IMR-90 (cell line): ENCODE measurements at regions not wholly inside any gene's neighbourhood (a gene's known extent, or its start where the extent isn't known, plus 50 kb on each side); places are given as distances from the start of the nearest gene placed in this dataset.

Experiments
- ATAC-seq: fragments of 200-7000 bp; cut with Tn5 transposase; 2 replicates; pipeline ENCODE4 v1.9.1; 2020; ENCODE audit warnings: low read depth, mild to moderate bottlenecking, moderate library complexity
- BruUV-seq: library from RNA; stranded (reverse); fragments of 400-500 nt; replicated peaks from 2 replicates; lab custom pipeline; 2021; lab: Mats Ljungman, UMichigan
- CTCF ChIA-PET: fragments of 300-600 bp; formaldehyde crosslinking; extraction: SDS; loops from one replicate; lab custom pipeline; 2021; ENCODE audit warnings: antibody characterized with exemption; lab: Yijun Ruan, JAX
- POLR2A ChIA-PET: fragments of 300-600 bp; sonication (Branson Sonifier 250); formaldehyde crosslinking; loops from one replicate; lab custom pipeline; 2022; ENCODE audit warnings: antibody characterized with exemption; ENCODE audit not compliant: unreplicated experiment; lab: Charles Lee
- DNase-seq: peaks from one replicate; pipeline ENCODE4 v3.0.0; 2013
- H2AFZ ChIP-seq: replicated peaks from 2 replicates; pipeline ENCODE3; 2013; ENCODE audit warnings: low read length, mild to moderate bottlenecking; ENCODE audit not compliant: poor library complexity
- H2AK5ac ChIP-seq: 2 replicates; pipeline ENCODE4 v1.6.1; 2013; ENCODE audit warnings: low read depth, low read length, inconsistent platforms
- H2AK9ac ChIP-seq: replicated peaks from 2 replicates; pipeline ENCODE3; 2013; ENCODE audit warnings: mild to moderate bottlenecking, low read depth, low read length, moderate library complexity; ENCODE audit not compliant: poor library complexity
- H2BK120ac ChIP-seq: 2 replicates; pipeline ENCODE4 v1.6.1; 2013; ENCODE audit warnings: low read depth, low read length, inconsistent platforms
- H2BK15ac ChIP-seq: 3 replicates; pipeline ENCODE4 v1.6.1; 2013; ENCODE audit warnings: low read depth, low read length, inconsistent platforms
- H2BK20ac ChIP-seq: 2 replicates; pipeline ENCODE4 v1.6.1; 2013; ENCODE audit warnings: low read depth, mild to moderate bottlenecking, inconsistent platforms, low read length, moderate library complexity
- H2BK5ac ChIP-seq: 2 replicates; pipeline ENCODE4 v1.6.1; 2013; ENCODE audit warnings: mild to moderate bottlenecking, low read depth, low read length, inconsistent platforms; ENCODE audit not compliant: poor library complexity, severe bottlenecking
- H3K14ac ChIP-seq: replicated peaks from 2 replicates; pipeline ENCODE4 v1.6.1; 2013; ENCODE audit warnings: low read depth, low read length, inconsistent platforms
- H3K18ac ChIP-seq: 2 replicates; pipeline ENCODE4 v1.6.1; 2013; ENCODE audit warnings: low read depth, low read length, control low read depth
- H3K23ac ChIP-seq: 2 replicates; pipeline ENCODE4 v1.6.1; 2013; ENCODE audit warnings: low read depth, low read length, inconsistent platforms
- H3K27ac ChIP-seq: 2 replicates; pipeline ENCODE4 v1.5.1; 2013; ENCODE audit warnings: mild to moderate bottlenecking, control low read depth, low read length; ENCODE audit not compliant: insufficient read depth
- H3K27me3 ChIP-seq: 2 replicates; pipeline ENCODE4 v1.6.1; 2013; ENCODE audit warnings: low read length; ENCODE audit not compliant: control insufficient read depth, insufficient read depth
- H3K36me3 ChIP-seq: 2 replicates; pipeline ENCODE4 v1.6.1; 2013; ENCODE audit warnings: low read length, mixed read lengths; ENCODE audit not compliant: control insufficient read depth, insufficient read depth
- H3K4ac ChIP-seq: 2 replicates; pipeline ENCODE4 v1.6.1; 2013; ENCODE audit warnings: low read depth, low read length, inconsistent platforms
- H3K4me1 ChIP-seq: 2 replicates; pipeline ENCODE4 v1.6.1; 2013; ENCODE audit warnings: low read length, mixed read lengths; ENCODE audit not compliant: control insufficient read depth, insufficient read depth
- H3K4me2 ChIP-seq: 2 replicates; pipeline ENCODE4 v1.6.1; 2013; ENCODE audit warnings: low read depth, mild to moderate bottlenecking, control low read depth, low read length, moderate library complexity
- H3K4me3 ChIP-seq: 2 replicates; pipeline ENCODE4 v1.5.1; 2013; ENCODE audit warnings: low read depth, mild to moderate bottlenecking, control low read depth, low read length, moderate library complexity; ENCODE audit not compliant: insufficient read depth
- H3K56ac ChIP-seq: 2 replicates; pipeline ENCODE4 v1.6.1; 2013; ENCODE audit warnings: low read length, inconsistent platforms; ENCODE audit not compliant: insufficient read depth; ENCODE audit errors: extremely low read depth
- H3K79me1 ChIP-seq, 2 experiments: 2 replicates each; pipeline ENCODE4 v1.6.1; 2013; ENCODE audit warnings: low read length in 2 of 2, inconsistent platforms in 1 of 2, low read depth in 1 of 2
- H3K9ac ChIP-seq: 2 replicates; pipeline ENCODE4 v1.6.1; 2013; ENCODE audit warnings: low read depth, low read length, control low read depth
- H3K9me1 ChIP-seq: 2 replicates; pipeline ENCODE4 v1.6.1; 2013; ENCODE audit warnings: low read length, inconsistent platforms; ENCODE audit not compliant: insufficient read depth
- H3K9me3 ChIP-seq: 2 replicates; pipeline ENCODE4 v1.6.1; 2013; ENCODE audit warnings: low read length; ENCODE audit not compliant: control insufficient read depth, insufficient read depth
- H4K20me1 ChIP-seq: 2 replicates; pipeline ENCODE4 v1.6.1; 2013; ENCODE audit warnings: low read length, inconsistent platforms; ENCODE audit not compliant: insufficient read depth
- H4K5ac ChIP-seq: 2 replicates; pipeline ENCODE4 v1.6.1; 2013; ENCODE audit warnings: mild to moderate bottlenecking, low read depth, low read length, control low read depth
- H4K8ac ChIP-seq, 2 experiments: 2 replicates each; pipeline ENCODE4 v1.6.1; 2013; ENCODE audit warnings: low read depth in 2 of 2, low read length in 2 of 2, control low read depth in 1 of 2, inconsistent platforms in 1 of 2
- H4K91ac ChIP-seq: 2 replicates; pipeline ENCODE4 v1.6.1; 2013; ENCODE audit warnings: low read depth, low read length, inconsistent platforms; ENCODE audit not compliant: insufficient read depth
- BHLHE40 ChIP-seq: fragments of 150-350 bp; IDR thresholded peaks from 2 replicates; pipeline ENCODE4 v1.6.1; 2016; ENCODE audit warnings: mild to moderate bottlenecking, low read depth, low read length
- CEBPB ChIP-seq: IDR thresholded peaks from 2 replicates; pipeline ENCODE4 v1.6.1; 2012; ENCODE audit warnings: low read depth, low read length, improper control_type of control experiment
- CHD1 ChIP-seq: IDR thresholded peaks from 2 replicates; pipeline ENCODE4 v1.6.1; 2012; ENCODE audit warnings: low read depth, low read length, improper control_type of control experiment
- FOS ChIP-seq: fragments of 150-350 bp; IDR thresholded peaks from 2 replicates; pipeline ENCODE4 v1.6.1; 2016; ENCODE audit warnings: low read depth, low read length
- MAFK ChIP-seq: IDR thresholded peaks from 2 replicates; pipeline ENCODE4 v1.6.1; 2012; ENCODE audit warnings: low read depth, low read length, improper control_type of control experiment
- MAZ ChIP-seq: IDR thresholded peaks from 2 replicates; pipeline ENCODE4 v1.6.1; 2012; ENCODE audit warnings: low read depth, mild to moderate bottlenecking, low read length, improper control_type of control experiment, moderate library complexity, borderline replicate concordance
- MXI1 ChIP-seq: IDR thresholded peaks from 2 replicates; pipeline ENCODE4 v1.6.1; 2012; ENCODE audit warnings: low read depth, mild to moderate bottlenecking, low read length, moderate library complexity, borderline replicate concordance
- NFE2L2 ChIP-seq: fragments of 150-350 bp; IDR thresholded peaks from 2 replicates; pipeline ENCODE4 v1.6.1; 2016; ENCODE audit warnings: low read depth, mild to moderate bottlenecking, low read length
- POLR2A ChIP-seq: IDR thresholded peaks from 2 replicates; pipeline ENCODE4 v1.6.1; 2012; ENCODE audit warnings: mild to moderate bottlenecking, low read depth, low read length
- RAD21 ChIP-seq: IDR thresholded peaks from 2 replicates; pipeline ENCODE4 v1.6.1; 2012; ENCODE audit warnings: low read length, improper control_type of control experiment
- RCOR1 ChIP-seq: IDR thresholded peaks from 2 replicates; pipeline ENCODE4 v1.6.1; 2012; ENCODE audit warnings: mild to moderate bottlenecking, low read length, improper control_type of control experiment; ENCODE audit not compliant: insufficient replicate concordance
- RFX5 ChIP-seq: IDR thresholded peaks from 2 replicates; pipeline ENCODE4 v1.8.0; 2012; ENCODE audit warnings: low read depth, mild to moderate bottlenecking, low read length, moderate library complexity
- SMC3 ChIP-seq: fragments of 150-350 bp; IDR thresholded peaks from 2 replicates; pipeline ENCODE4 v1.6.1; 2016; ENCODE audit warnings: low read depth, mild to moderate bottlenecking, antibody characterized with exemption, low read length, moderate library complexity
- WGBS, 2 experiments: methylation state at CpG; one replicate each; pipeline versions ENCODE4 v1.1.5 to v1.1.7; 2013; ENCODE audit warnings: missing lambda C conversion rate in 2 of 2; ENCODE audit not compliant: insufficient read length in 1 of 2; ENCODE audit errors: extremely low coverage in 2 of 2; 5-methylcytosine and 5-hydroxymethylcytosine counted together
- dilution Hi-C: fragments of 300-500 bp; cut with HindIII; formaldehyde crosslinking; loops from one replicate; pipeline ENCODE4 v1.14.3; 2018; ENCODE audit warnings: low sequenced_read_pairs; ENCODE audit not compliant: unreplicated experiment
- in situ Hi-C: fragments of 300-500 bp; cut with MboI; formaldehyde crosslinking; loops from 3 replicates; pipeline ENCODE4 v1.14.3; 2019; ENCODE audit warnings: low sequenced_read_pairs, inconsistent platforms, mixed read lengths
- intact Hi-C: fragments of 100-400 bp; cut with micrococcal nuclease; formaldehyde crosslinking; loops from 2 replicates; pipeline ENCODE4 v1.10.0; 2022
- TF ChIP-seq, protein P1 (sequence below): conservative IDR thresholded peaks from 2 replicates; pipeline ENCODE4 v1.5.1; 2012; ENCODE audit warnings: mild to moderate bottlenecking, low read depth, low read length, improper control_type of control experiment
- TF ChIP-seq, protein P2 (sequence below): fragments of 150-350 bp; IDR thresholded peaks from 2 replicates; pipeline ENCODE4 v1.6.1; 2017; ENCODE audit warnings: mild to moderate bottlenecking, antibody characterized with exemption, low read length, low read depth
- TF ChIP-seq, protein P3 (sequence below): fragments of 150-350 bp; IDR thresholded peaks from 2 replicates; pipeline ENCODE4 v1.6.1; 2016; ENCODE audit warnings: low read depth, mild to moderate bottlenecking, low read length, moderate library complexity, borderline replicate concordance

DNA sequence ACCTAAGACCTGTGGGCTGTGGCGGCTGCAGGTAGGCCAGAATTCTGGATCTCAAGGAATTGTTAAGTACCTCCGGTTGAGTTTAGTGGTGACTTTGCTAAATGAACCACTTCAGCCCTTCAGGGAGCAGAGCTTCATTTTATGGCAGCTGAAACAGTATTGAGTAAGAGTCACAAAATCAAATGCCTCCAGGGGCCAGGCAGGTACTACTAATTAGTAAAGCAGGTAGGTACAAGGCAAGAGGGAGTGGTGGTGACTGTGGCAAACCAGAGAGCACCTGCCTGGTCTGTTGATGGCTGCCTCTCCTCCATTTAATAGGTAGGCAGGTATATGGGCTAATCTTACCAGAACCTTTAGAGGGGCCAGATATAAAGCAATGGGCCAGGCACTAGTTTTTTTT is 118.8 kb downstream of the EMX2 start:
- no peak for ATAC-seq
- intact Hi-C loops, result no loop called here
- no peak overlapping the region for H2BK120ac ChIP-seq
- BruUV-seq, result no TSS peak
- H3K18ac ChIP-seq, result no peak overlapping the region
- WGBS, 2 experiments, result 85% methylated on average over 2 of the region's 2 CpGs; no CpG with 5 or more reads in 1 of the 2 experiments
- no peaks in the 10 kb centered on the region for H3K36me3 ChIP-seq
- H2BK20ac ChIP-seq, result no peak overlapping the region
- H4K91ac ChIP-seq, result no peak overlapping the region
- no peaks in the 10 kb centered on the region for H3K9me1 ChIP-seq
- no peak overlapping the region for H2BK15ac ChIP-seq
- no peak overlapping the region for H3K4me2 ChIP-seq
- H3K27me3 ChIP-seq, result no peaks in the 10 kb centered on the region
- no peak overlapping the region for H2BK5ac ChIP-seq
- no peak overlapping the region for H3K56ac ChIP-seq
- H4K20me1 ChIP-seq, result no peaks in the 10 kb centered on the region
- no peak overlapping the region for H3K4me3 ChIP-seq
- H3K27ac ChIP-seq, result no peak overlapping the region
- H4K8ac ChIP-seq, result no peak overlapping the region
- H3K9me3 ChIP-seq, result peaks cover 27% of the 10 kb centered on the region
- H3K79me1 ChIP-seq, result no peaks in the 10 kb centered on the region
- no peak overlapping the region for H3K23ac ChIP-seq
- no peak overlapping the region for H4K5ac ChIP-seq
- no peak overlapping the region for H2AK9ac ChIP-seq
- H3K4ac ChIP-seq, result no peak overlapping the region
- H3K9ac ChIP-seq, result no peak overlapping the region
- ChIA-PET POLR2A (no interaction called here), CTCF (no interaction called here)
- H2AK5ac ChIP-seq, result no peak overlapping the region
- no peak for TF ChIP-seq CHD1
- TF ChIP-seq, protein P1, sequence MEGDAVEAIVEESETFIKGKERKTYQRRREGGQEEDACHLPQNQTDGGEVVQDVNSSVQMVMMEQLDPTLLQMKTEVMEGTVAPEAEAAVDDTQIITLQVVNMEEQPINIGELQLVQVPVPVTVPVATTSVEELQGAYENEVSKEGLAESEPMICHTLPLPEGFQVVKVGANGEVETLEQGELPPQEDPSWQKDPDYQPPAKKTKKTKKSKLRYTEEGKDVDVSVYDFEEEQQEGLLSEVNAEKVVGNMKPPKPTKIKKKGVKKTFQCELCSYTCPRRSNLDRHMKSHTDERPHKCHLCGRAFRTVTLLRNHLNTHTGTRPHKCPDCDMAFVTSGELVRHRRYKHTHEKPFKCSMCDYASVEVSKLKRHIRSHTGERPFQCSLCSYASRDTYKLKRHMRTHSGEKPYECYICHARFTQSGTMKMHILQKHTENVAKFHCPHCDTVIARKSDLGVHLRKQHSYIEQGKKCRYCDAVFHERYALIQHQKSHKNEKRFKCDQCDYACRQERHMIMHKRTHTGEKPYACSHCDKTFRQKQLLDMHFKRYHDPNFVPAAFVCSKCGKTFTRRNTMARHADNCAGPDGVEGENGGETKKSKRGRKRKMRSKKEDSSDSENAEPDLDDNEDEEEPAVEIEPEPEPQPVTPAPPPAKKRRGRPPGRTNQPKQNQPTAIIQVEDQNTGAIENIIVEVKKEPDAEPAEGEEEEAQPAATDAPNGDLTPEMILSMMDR, result no peak
- TF ChIP-seq CEBPB, result no peak
- TF ChIP-seq MAZ, result no peak
- TF ChIP-seq, protein P2, sequence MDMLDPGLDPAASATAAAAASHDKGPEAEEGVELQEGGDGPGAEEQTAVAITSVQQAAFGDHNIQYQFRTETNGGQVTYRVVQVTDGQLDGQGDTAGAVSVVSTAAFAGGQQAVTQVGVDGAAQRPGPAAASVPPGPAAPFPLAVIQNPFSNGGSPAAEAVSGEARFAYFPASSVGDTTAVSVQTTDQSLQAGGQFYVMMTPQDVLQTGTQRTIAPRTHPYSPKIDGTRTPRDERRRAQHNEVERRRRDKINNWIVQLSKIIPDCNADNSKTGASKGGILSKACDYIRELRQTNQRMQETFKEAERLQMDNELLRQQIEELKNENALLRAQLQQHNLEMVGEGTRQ, result no peak
- no peak for TF ChIP-seq SMC3
- TF ChIP-seq POLR2A, result no peak
- TF ChIP-seq, protein P3, sequence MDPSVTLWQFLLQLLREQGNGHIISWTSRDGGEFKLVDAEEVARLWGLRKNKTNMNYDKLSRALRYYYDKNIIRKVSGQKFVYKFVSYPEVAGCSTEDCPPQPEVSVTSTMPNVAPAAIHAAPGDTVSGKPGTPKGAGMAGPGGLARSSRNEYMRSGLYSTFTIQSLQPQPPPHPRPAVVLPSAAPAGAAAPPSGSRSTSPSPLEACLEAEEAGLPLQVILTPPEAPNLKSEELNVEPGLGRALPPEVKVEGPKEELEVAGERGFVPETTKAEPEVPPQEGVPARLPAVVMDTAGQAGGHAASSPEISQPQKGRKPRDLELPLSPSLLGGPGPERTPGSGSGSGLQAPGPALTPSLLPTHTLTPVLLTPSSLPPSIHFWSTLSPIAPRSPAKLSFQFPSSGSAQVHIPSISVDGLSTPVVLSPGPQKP, result no peak
- TF ChIP-seq RCOR1, result no peak
- TF ChIP-seq MXI1, result no peak
- TF ChIP-seq MAFK, result no peak
- no peak for TF ChIP-seq RAD21
- no peak for TF ChIP-seq RFX5
- no peak for TF ChIP-seq BHLHE40
- no peak for TF ChIP-seq NFE2L2
- no peak for TF ChIP-seq FOS
- in situ Hi-C loops, result no loop called here
- dilution Hi-C loops, result no loop called here
- no peak overlapping the region for H2AFZ ChIP-seq
- no peak for DNase-seq
- H3K4me1 ChIP-seq, result no peaks in the 10 kb centered on the region
- no peak overlapping the region for H3K14ac ChIP-seq
